Activated T-helper 2 cell treated with anti-CD3 and anti-CD28 coated beads, Interferon-gamma antibody, Interleukin-2, Interleukin-4, amounts not matched to agents 10 μg/mL and 5 μg/mL and 100 μg/mL, durations not matched to agents 14 hours and 24 hours and 36 hours (primary cell): ENCODE measurements at regions not wholly inside any gene's neighbourhood (a gene's known extent, or its start where the extent isn't known, plus 50 kb on each side); places are given as distances from the start of the nearest gene placed in this dataset.

Experiments
- DNase-seq: peaks from one replicate; pipeline ENCODE4 v3.0.0; 2021; ENCODE audit warnings: low spot score
- H3K27ac Mint-ChIP-seq: one replicate; pipeline ENCODE4 v1.8.0; 2021; ENCODE audit warnings: mixed read lengths
- H3K27me3 Mint-ChIP-seq: one replicate; pipeline ENCODE4 v1.8.0; 2021; ENCODE audit warnings: low read depth, mixed read lengths
- H3K36me3 Mint-ChIP-seq: one replicate; pipeline ENCODE4 v1.8.0; 2021; ENCODE audit warnings: low read depth, mixed read lengths
- H3K4me1 Mint-ChIP-seq: one replicate; pipeline ENCODE4 v1.8.0; 2021; ENCODE audit warnings: low read depth, mixed read lengths
- H3K4me3 Mint-ChIP-seq: one replicate; pipeline ENCODE4 v1.8.0; 2021; ENCODE audit warnings: low read depth, mild to moderate bottlenecking, moderate library complexity, mixed read lengths
- H3K9me3 Mint-ChIP-seq: one replicate; pipeline ENCODE4 v1.8.0; 2021; ENCODE audit warnings: mixed read lengths
- intact Hi-C: fragments of 100-400 bp; cut with micrococcal nuclease; formaldehyde crosslinking; loops from one replicate; pipeline ENCODE4 v1.15.1; 2023

DNA sequence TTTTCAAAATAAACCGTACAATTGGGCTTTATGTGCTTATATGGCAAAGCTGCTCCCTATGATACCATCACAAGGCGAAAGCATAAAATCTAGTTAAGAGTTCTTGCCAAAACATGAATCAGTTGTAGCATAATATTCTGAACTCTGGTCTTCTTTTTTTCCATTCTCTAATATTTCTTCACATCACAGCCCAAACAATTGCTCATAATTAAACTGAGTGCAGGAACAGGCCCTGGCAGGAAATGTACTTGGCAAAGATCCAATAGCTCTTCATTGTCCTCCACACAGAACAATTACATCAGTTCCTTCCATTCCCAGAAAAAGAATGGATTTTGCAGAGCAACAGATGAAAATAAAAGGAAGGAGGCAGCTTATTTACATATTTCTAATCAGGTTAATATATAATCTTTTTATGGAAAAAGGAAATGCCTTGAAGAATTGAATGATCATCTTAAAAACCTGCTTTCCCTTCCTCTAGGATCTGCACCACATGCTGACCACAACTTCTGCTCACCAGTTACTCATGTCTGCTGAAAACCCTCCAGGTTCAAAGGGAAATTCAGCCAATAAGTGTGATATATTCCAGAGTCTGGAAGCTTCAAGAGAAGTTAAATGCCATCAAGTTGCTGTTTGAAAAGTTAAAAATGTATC lies 123.3 kb upstream of the COL21A1 start:
- H3K27ac Mint-ChIP-seq: no peak overlapping the region
- no peak for DNase-seq
- peaks cover 5% of the 10 kb centered on the region for H3K27me3 Mint-ChIP-seq
- H3K4me3 Mint-ChIP-seq: no peak overlapping the region
- H3K9me3 Mint-ChIP-seq: no peaks in the 10 kb centered on the region
- intact Hi-C loops: no loop called here
- H3K36me3 Mint-ChIP-seq: no peaks in the 10 kb centered on the region
- H3K4me1 Mint-ChIP-seq: peaks cover 6% of the 10 kb centered on the region

DNA sequence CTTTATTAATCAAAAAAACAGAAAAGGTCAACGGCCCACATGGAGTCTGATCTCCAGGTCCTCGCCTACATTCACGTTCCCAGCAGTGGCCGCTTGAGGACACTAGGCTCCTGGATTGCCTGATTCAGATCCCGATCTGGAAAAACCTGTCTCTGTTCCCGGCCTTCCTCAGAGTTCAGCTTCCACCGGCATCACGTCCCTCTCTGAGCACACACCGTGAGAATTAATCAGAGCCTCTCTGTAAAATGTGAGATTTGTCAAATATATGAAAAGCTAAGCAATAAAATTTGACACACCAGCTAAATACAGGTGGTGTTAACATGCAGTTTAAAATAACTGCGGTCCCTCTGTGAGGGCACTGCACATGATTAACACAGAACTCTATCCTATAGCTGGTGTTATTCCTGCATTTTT lies 122.8 kb upstream of the COL21A1 start:
- H3K27ac Mint-ChIP-seq: no peak overlapping the region
- no peak overlapping the region for H3K4me3 Mint-ChIP-seq
- no peaks in the 10 kb centered on the region for H3K36me3 Mint-ChIP-seq
- DNase-seq: no peak
- intact Hi-C loops: no loop called here
- H3K9me3 Mint-ChIP-seq: no peaks in the 10 kb centered on the region
- H3K4me1 Mint-ChIP-seq: peaks cover 6% of the 10 kb centered on the region
- peaks cover 5% of the 10 kb centered on the region for H3K27me3 Mint-ChIP-seq

DNA sequence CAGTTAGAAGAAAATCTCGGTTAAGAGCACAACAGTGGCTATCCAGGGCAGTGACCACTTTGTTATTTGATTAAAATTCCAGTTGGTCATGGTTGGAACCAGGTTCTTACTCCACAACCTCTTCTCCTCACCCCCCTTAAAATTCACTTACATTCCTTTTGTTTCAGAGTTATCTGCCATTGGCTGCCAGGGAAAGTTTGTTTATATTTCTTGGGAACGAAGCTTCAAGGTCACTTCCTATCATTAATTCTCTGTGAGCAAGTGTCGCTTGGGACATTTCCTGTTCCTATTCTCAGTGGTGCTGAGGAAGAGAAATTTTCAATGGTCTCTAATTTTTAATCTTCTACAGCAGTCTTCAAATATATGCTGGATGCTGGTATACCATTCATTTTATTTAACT lies 121.1 kb upstream of the COL21A1 start:
- intact Hi-C loops: no loop called here
- Mint-ChIP-seq H3K27me3 (peaks cover 6% of the 10 kb centered on the region), H3K4me3 (no peak overlapping the region), H3K27ac (no peak overlapping the region), H3K36me3 (no peaks in the 10 kb centered on the region), H3K9me3 (no peaks in the 10 kb centered on the region), H3K4me1 (peaks cover 6% of the 10 kb centered on the region)
- DNase-seq: no peak

DNA sequence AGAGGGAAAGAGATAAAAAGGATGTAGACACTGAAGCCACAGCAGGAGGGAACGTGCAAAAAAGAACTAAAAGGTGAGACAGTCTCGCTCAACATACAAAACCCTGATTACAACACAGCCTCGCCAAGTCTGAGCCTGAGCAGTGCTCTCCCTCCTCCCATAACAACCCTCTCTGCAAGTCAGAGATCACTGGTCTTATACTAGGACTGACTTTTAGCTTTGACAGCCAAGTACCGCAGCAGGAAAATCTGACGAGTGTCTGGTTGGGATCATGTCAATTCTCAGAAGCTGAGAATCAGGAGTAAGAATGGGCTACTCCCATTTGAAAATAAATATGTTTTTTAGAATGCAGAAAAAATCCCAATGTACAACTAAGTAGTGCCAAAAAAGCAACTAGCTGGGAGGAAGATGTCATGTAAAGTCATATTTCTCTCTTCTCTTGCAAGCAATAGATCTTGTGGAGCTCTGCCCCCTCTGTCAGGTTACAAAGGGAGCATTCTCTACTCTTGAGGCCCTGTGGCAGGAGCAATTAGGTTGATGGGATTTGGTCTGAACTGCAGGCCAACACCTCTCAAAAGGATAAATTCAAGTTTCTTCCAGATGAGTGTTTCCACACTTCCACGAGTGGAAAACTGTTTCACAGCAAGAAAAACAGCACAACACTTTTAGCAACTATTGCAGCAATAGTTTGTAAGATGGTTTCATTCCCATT lies 118.9 kb upstream of the COL21A1 start:
- intact Hi-C loops: no loop called here
- H3K9me3 Mint-ChIP-seq: no peaks in the 10 kb centered on the region
- no peaks in the 10 kb centered on the region for H3K36me3 Mint-ChIP-seq
- H3K27ac Mint-ChIP-seq: no peak overlapping the region
- H3K4me3 Mint-ChIP-seq: no peak overlapping the region
- peaks cover 6% of the 10 kb centered on the region for H3K27me3 Mint-ChIP-seq
- peaks cover 6% of the 10 kb centered on the region for H3K4me1 Mint-ChIP-seq
- DNase-seq: no peak

DNA sequence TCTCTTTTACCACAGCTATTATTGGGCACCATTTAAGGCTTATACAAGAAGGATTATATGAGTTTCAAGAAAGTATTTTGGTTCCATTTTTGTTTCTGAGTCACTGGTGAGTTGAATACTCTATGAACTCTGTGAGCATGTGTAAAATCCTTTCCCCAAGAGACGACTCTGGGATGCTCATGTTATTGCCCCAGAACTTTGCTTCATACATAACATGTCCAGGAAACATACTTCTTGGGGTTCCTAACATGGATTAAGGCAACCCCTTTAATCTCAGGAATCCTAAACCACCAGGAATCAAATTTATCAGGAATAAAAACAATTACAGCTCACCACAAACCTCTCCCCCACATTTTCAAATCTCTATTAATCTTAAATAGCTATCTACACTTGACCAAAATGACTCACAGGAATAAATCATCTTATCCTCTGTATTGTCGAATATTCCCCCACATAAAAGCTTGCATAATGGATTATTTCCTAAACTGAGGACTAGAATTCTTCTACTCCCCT lies 117.5 kb upstream of the COL21A1 start:
- H3K27me3 Mint-ChIP-seq: peaks cover 6% of the 10 kb centered on the region
- DNase-seq: no peak
- no peak overlapping the region for H3K27ac Mint-ChIP-seq
- no peaks in the 10 kb centered on the region for H3K9me3 Mint-ChIP-seq
- H3K4me3 Mint-ChIP-seq: no peak overlapping the region
- no peaks in the 10 kb centered on the region for H3K36me3 Mint-ChIP-seq
- intact Hi-C loops: no loop called here
- H3K4me1 Mint-ChIP-seq: no peaks in the 10 kb centered on the region

DNA sequence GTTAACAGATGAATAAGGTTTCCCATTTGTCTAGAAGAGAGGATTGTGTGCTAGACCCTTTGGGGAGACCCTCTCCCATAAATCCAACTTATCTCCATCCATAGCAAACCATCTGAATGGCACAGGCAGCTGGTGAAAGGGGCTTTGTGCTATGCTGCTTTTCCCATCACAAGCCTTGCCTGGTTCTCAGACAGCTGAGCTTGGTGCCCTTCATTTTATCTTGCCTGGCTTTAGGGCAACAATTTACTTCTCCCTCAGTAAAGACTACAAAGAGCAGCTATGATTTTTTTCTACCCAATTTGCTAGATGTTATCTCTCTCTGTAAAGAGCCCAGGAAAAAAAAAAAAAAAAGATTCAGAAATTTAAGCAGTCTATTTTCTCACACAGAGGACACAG lies 117.0 kb upstream of the COL21A1 start:
- H3K27ac Mint-ChIP-seq: no peak overlapping the region
- H3K36me3 Mint-ChIP-seq: no peaks in the 10 kb centered on the region
- intact Hi-C loops: no loop called here
- peaks cover 6% of the 10 kb centered on the region for H3K27me3 Mint-ChIP-seq
- no peaks in the 10 kb centered on the region for H3K4me1 Mint-ChIP-seq
- H3K4me3 Mint-ChIP-seq: no peak overlapping the region
- no peaks in the 10 kb centered on the region for H3K9me3 Mint-ChIP-seq
- DNase-seq: no peak

DNA sequence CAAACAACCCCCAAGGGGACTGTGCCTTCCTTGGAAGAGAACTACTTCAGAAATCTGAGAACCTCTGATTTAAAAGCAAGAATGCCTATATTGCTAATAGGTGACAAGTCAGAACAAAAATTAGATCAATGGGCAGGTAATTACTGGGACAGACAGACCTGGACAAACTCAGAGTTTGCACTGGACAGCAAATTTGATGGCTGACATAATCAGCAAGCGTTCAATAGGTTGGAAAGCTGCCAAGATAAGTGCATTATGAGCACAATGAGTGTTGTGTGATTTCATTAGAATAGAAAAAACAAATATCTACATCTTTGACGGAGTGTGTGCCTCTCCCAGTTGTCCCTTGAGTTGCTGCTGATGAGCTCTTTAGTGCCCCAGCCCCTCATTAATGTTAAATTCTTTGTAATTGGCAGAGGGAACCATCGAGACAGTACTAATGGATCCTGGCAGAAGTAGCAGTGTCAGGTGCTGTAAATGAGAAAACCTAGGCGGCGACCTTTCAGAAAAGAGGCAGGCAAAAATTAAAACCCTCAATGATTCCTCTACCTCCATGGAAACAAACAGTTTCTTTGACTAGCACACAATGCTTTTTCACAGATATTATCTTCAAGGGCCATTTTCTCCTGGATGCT lies 116.5 kb upstream of the COL21A1 start:
- Mint-ChIP-seq H3K4me1 (peaks cover 1% of the 10 kb centered on the region), H3K4me3 (no peak overlapping the region), H3K27me3 (peaks cover 8% of the 10 kb centered on the region), H3K27ac (no peak overlapping the region), H3K9me3 (no peaks in the 10 kb centered on the region), H3K36me3 (no peaks in the 10 kb centered on the region)
- intact Hi-C loops: no loop called here
- DNase-seq: no peak

- H3K27me3 Mint-ChIP-seq: peaks cover 5% of the 10 kb centered on the region
- H3K27ac Mint-ChIP-seq: no peak overlapping the region
- no peak overlapping the region for H3K4me3 Mint-ChIP-seq
- no peaks in the 10 kb centered on the region for H3K9me3 Mint-ChIP-seq
- H3K36me3 Mint-ChIP-seq: no peaks in the 10 kb centered on the region
- DNase-seq: no peak
- peaks cover 1% of the 10 kb centered on the region for H3K4me1 Mint-ChIP-seq
- intact Hi-C loops: no loop called here
Observed at GRCh38 chr6:56361812-56362211, 114.4 kb upstream of the COL21A1 start.

DNA sequence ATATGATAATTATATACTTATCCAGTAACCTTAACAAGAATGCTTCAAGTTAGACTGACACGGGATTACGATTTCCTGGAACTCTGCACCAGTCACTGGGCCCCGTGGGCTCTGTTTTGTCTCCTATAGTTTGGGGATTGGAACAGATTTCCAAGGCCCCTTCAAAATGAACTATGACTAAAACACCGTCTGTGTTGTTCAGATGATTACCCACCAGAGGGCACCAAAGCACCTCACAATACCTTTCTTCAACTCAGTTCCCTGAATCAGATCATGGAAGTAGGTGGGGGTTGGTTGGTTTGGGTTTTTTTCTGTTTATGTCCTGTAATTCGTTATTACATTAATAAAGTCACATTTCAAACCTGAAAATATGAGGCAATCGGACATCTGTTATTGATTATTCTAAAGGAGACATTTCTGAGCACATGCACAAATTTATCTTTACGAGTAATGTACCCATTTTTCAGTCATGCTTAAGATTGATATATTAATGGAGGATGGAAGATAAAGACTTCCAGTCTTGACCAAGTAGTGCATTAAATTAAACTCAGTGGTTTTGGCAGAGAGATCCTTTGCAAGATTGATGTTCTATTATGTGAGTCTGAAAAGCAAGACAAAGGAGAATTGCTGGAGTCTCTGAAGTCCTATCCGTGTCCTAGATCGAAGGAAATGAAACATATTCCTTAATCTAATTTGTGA lies 112.0 kb upstream of the COL21A1 start:
- H3K27ac Mint-ChIP-seq: no peak overlapping the region

GRCh38 chr6:56357616-56358373 lies 110.4 kb upstream of the COL21A1 start:
- H3K4me1 Mint-ChIP-seq: peaks cover 1% of the 10 kb centered on the region
- intact Hi-C loops: loop anchor here (2.0 kb wide), 1 partner anchor 341 kb away; no protein-coding TSS in a partner anchor
- H3K4me3 Mint-ChIP-seq: no peak overlapping the region
- H3K36me3 Mint-ChIP-seq: no peaks in the 10 kb centered on the region
- DNase-seq: no peak
- H3K9me3 Mint-ChIP-seq: no peaks in the 10 kb centered on the region
- H3K27me3 Mint-ChIP-seq: peaks cover 5% of the 10 kb centered on the region
- no peak overlapping the region for H3K27ac Mint-ChIP-seq

More for the DNA sequence above, 112.0 kb upstream of the COL21A1 start:
- peak; percentile 29 for DNase-seq
- no peak overlapping the region for H3K4me3 Mint-ChIP-seq
- no peaks in the 10 kb centered on the region for H3K9me3 Mint-ChIP-seq
- intact Hi-C loops: loop anchor here (1.0 to 2.0 kb wide), 3 partner anchors 211 to 339 kb away; no protein-coding TSS in a partner anchor
- H3K36me3 Mint-ChIP-seq: no peaks in the 10 kb centered on the region
- peaks cover 5% of the 10 kb centered on the region for H3K27me3 Mint-ChIP-seq
- H3K4me1 Mint-ChIP-seq: peaks cover 1% of the 10 kb centered on the region

GRCh38 chr6:56356426-56356825 lies 109.0 kb upstream of the COL21A1 start:
- intact Hi-C loops: no loop called here
- H3K27me3 Mint-ChIP-seq: peaks cover 5% of the 10 kb centered on the region
- H3K36me3 Mint-ChIP-seq: no peaks in the 10 kb centered on the region
- H3K27ac Mint-ChIP-seq: no peak overlapping the region
- DNase-seq: no peak
- H3K4me1 Mint-ChIP-seq: peaks cover 1% of the 10 kb centered on the region
- H3K9me3 Mint-ChIP-seq: no peaks in the 10 kb centered on the region
- no peak overlapping the region for H3K4me3 Mint-ChIP-seq

DNA sequence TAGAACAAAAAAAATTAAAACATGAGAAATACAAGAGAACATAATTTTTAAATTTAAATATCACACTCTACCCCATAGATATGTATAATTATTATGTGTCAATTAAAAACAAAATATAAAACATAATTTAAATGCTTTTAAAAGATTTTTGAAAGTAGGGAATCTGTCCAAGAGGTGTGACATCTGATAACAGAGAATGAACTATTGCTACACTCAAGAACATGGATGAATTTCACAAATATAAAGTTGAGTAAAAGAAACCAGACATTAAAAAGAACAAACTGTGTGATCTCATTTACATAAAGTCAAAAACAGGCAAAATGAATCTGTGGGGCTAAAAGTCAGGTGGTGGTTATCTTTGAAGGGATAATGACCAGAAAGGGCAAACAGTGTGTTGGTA lies 106.5 kb upstream of the COL21A1 start:
- H3K4me1 Mint-ChIP-seq: no peaks in the 10 kb centered on the region
- no peak overlapping the region for H3K27ac Mint-ChIP-seq
- intact Hi-C loops: no loop called here
- H3K27me3 Mint-ChIP-seq: peaks cover 4% of the 10 kb centered on the region
- no peak for DNase-seq
- no peak overlapping the region for H3K4me3 Mint-ChIP-seq
- no peaks in the 10 kb centered on the region for H3K9me3 Mint-ChIP-seq
- no peaks in the 10 kb centered on the region for H3K36me3 Mint-ChIP-seq
